Astrocyte of the spinal cord (primary cell): ENCODE measurements at regions not wholly inside any gene's neighbourhood (a gene's known extent, or its start where the extent isn't known, plus 50 kb on each side); places are given as distances from the start of the nearest gene placed in this dataset.

Source experiments
- DNase-seq: peaks from one replicate; pipeline ENCODE4 v3.0.0; 2011; ENCODE audit warnings: low read depth, low spot score
- H3K4me3 ChIP-seq: 2 replicates; pipeline ENCODE4 v1.5.1; 2011; ENCODE audit warnings: low read depth, mild to moderate bottlenecking, low read length, moderate library complexity
- in situ Hi-C: cut with HindIII; loops from 2 replicates; pipeline ENCODE4 v1.10.0; 2017; ENCODE audit warnings: low sequenced_read_pairs
- TF ChIP-seq, protein P1 (sequence below): IDR thresholded peaks from 2 replicates; pipeline ENCODE4 v1.5.1; 2012; ENCODE audit warnings: low read depth, mild to moderate bottlenecking, low read length, inconsistent platforms

DNA sequence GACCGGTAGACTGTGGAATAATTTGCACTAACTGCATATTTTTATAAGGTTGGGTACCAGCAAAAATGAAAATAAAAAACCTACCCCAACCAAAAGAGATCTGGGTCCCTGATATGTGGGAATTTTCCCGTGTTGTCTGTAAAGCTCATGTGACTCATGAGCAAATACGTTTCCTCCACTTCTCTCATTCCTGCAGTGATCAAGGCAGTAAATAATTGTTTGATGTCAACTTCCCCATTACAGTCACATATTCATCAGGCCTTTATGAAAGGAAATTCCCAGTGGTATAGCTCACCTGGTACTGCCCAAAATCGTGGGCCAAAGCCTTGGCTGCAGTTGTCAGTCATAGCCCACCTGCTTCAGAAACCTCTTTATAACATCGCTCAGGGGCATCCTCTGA lies 166.0 kb upstream of the ANK3 start:
- no peak overlapping the region for H3K4me3 ChIP-seq
- TF ChIP-seq, protein P1, sequence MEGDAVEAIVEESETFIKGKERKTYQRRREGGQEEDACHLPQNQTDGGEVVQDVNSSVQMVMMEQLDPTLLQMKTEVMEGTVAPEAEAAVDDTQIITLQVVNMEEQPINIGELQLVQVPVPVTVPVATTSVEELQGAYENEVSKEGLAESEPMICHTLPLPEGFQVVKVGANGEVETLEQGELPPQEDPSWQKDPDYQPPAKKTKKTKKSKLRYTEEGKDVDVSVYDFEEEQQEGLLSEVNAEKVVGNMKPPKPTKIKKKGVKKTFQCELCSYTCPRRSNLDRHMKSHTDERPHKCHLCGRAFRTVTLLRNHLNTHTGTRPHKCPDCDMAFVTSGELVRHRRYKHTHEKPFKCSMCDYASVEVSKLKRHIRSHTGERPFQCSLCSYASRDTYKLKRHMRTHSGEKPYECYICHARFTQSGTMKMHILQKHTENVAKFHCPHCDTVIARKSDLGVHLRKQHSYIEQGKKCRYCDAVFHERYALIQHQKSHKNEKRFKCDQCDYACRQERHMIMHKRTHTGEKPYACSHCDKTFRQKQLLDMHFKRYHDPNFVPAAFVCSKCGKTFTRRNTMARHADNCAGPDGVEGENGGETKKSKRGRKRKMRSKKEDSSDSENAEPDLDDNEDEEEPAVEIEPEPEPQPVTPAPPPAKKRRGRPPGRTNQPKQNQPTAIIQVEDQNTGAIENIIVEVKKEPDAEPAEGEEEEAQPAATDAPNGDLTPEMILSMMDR, result no peak
- in situ Hi-C loops, result no loop called here
- no peak for DNase-seq

DNA sequence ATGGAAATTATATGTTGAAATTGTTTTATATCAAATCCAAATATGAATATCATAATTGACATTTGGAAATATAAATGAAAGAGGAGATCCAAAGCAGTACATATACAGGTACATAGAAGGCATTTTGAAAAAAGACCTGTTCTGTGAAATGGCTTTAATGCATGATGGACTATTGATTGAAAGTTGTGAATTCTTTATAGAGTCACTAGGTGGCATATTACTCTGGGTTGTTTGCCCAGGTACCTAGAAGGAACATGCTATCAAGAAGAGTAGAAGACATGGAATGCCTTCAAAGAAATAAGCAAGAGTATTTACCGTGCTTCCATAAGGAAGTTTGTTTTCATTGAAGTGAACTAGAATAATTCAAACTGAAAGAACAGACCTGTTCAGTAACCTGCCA lies 160.0 kb upstream of the ANK3 start:
- TF ChIP-seq, protein P1, result peak; percentile 29
- no peak overlapping the region for H3K4me3 ChIP-seq
- in situ Hi-C loops, result no loop called here
- DNase-seq, result peak; percentile 23

DNA sequence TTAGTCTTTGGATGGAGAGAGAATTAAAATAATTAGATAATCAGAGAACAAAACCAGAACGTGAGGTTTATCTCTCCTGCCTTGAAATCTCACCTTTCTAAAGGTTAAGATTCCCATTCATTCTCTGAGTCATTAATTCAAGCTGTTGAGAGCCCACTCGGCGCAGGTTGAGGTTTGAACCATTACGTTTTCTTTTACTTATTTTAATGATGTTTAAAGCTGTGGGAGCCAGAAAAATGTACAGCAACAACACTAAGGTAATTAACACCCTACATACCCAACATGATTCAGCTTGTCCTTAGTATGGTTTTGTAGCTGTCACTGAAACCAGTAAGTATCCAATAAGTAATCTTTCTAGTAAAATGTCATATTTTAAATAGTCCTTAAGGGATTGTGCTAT lies 153.0 kb upstream of the ANK3 start:
- in situ Hi-C loops, result no loop called here
- no peak overlapping the region for H3K4me3 ChIP-seq
- TF ChIP-seq, protein P1, result no peak
- no peak for DNase-seq

DNA sequence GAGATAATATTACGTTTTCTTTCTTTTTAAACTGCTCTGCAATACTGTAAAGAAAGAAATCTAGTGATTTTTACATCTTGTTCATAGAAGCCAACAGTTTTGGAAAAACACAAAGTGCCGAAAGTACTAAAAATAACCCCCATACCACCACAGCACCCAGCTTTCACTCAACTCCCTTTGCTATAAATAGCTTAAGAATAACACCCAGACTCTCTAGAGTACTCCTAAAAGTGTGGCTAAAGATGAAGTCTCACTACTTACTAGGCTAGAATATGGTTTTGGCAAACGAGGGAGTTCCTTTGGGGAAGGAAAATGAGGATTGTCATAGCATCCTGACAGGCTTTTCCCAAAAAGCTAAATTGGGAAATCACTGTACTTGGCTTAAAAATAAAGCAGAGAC lies 151.8 kb upstream of the ANK3 start:
- TF ChIP-seq, protein P1, result no peak
- in situ Hi-C loops, result no loop called here

DNA sequence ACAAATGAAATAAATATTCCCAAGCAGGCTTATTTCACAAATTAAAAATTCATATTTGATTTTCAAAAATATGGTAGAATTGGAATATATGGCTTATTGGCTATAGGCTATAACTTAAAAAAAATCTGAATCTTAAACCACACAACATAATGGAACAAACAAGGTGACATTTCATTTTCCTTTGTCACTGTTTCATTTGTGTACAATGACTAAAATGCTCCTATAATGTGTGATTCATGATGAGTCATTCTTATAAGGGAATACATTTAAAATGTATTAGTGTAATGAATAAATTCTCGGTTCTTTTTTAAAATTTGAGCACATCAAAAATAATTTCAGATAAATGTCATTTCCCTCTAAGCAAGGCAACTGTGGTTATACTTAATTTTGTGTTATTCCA lies 148.0 kb upstream of the ANK3 start:
- no peak overlapping the region for H3K4me3 ChIP-seq
- DNase-seq, result peak; percentile 22
- in situ Hi-C loops, result no loop called here
- TF ChIP-seq, protein P1, result no peak

More for the DNA sequence above, 151.8 kb upstream of the ANK3 start:
- H3K4me3 ChIP-seq, result no peak overlapping the region
- DNase-seq, result no peak

DNA sequence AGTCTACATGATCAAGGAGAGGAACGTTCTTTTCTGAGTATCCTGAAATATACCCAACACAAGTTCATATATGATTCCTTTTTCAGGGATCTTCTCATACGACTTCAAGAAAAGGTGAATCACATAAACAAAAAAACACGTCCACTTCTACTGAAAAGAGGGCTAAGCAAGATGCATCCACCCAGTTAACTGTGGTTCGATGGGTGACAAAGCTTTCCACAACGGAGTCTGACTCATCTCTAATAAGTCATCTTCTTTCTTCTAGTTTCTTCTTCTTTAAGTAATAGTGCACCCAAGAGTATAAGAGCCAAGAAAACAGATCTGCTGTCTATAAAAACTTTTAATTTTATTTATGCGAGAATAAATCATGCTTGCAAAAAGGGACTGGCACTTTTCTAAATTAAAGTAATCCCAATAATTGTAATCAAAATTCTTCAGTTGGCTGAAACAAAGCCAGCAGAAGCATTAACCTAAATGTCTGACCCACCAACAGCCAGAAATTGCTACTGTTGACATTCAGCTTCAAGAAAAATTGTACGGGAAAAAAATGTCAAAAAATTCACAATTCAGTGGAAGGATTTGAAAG lies 146.9 kb upstream of the ANK3 start:
- DNase-seq, result peak; percentile 76
- in situ Hi-C loops, result no loop called here
- no peak overlapping the region for H3K4me3 ChIP-seq
- TF ChIP-seq, protein P1, result no peak

DNA sequence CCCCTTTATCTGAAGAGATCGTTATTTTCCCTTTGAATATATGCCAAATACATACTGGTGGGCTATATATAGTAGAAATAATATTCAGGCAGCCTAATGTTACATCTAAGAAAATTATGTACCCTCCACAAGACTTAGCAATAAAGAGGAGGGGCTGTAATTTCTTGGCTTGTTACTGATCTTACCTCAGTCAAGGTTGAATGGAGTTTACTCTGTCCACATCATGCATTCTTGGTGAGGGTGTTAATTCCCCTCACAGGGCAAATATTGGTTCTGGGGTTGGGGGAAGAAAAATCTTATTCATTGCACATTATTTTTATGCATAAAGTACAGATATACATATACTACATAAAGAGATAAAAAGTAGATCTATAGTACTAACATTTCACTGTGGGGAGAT lies 145.8 kb upstream of the ANK3 start:
- no peak overlapping the region for H3K4me3 ChIP-seq
- DNase-seq, result no peak
- in situ Hi-C loops, result no loop called here
- TF ChIP-seq, protein P1, result no peak
